ENCODE measurements at regions not wholly inside any gene's neighbourhood (a gene's known extent, or its start where the extent isn't known, plus 50 kb on each side); places are given as distances from the start of the nearest gene placed in this dataset.

- TF ChIP-seq SAFB (IDR thresholded peaks at IDR 0.05; ENCODE audit: borderline replicate concordance, low read depth, low read length): no peak
- no peak for TF ChIP-seq ZNF707 (CRISPR knock-in tag; conservative IDR thresholded peaks at IDR 0.05)
- no peak for TF ChIP-seq MLX (CRISPR knock-in tag; conservative IDR thresholded peaks at IDR 0.05)
- TF ChIP-seq BCOR (IDR thresholded peaks at IDR 0.05): no peak
- no peak for TF ChIP-seq CLOCK (CRISPR knock-in tag; IDR thresholded peaks at IDR 0.05; ENCODE audit: borderline replicate concordance)
- no peak for TF ChIP-seq RFX5 (IDR thresholded peaks at IDR 0.05; ENCODE audit: low read depth, low read length)
- TF ChIP-seq ZBTB2 (IDR thresholded peaks at IDR 0.05): no peak
- DNase-seq (ENCODE audit: extremely low read depth in 1 of 4, low spot score in 3 of 4) (no peak), ATAC-seq (no peak), FAIRE-seq (no peak)
- no peaks in the 10 kb centered on the region for H3K79me2 ChIP-seq (ENCODE audit: control insufficient read depth, insufficient read depth, low read length)
- H4K20me1 ChIP-seq (replicated peaks; ENCODE audit: control insufficient read depth, insufficient read depth, low read length): no peaks in the 10 kb centered on the region
- intact Hi-C loops (cut with micrococcal nuclease): no loop called here
- CTCF ChIA-PET (ENCODE audit: low intra/inter-chr PET ratio): interaction anchor here (1.0 kb wide), 1 partner anchor 445 kb away, joined by 4 read pairs; no protein-coding TSS in a partner anchor
- H2AFZ ChIP-seq (ENCODE audit: low read depth, low read length): no peak overlapping the region
- H3K27ac ChIP-seq (ENCODE audit: extremely low read depth, low read depth, low read length): no peak overlapping the region
- in situ Hi-C loops (cut with MboI): no loop called here
- H3K4me2 ChIP-seq (ENCODE audit: insufficient read depth, low read length): no peak overlapping the region
- POLR2A ChIA-PET: no interaction called here
- no peaks in the 10 kb centered on the region for H3K4me1 ChIP-seq (replicated peaks in 1 of 2; ENCODE audit: control insufficient read depth in 2 of 2, insufficient read depth in 2 of 2, low read length in 2 of 2)
- H3K4me3 ChIP-seq: no peak overlapping the region
- no peaks in the 10 kb centered on the region for H3K9me3 ChIP-seq (replicated peaks; ENCODE audit: control insufficient read depth, insufficient read depth, low read depth, low read length)
- no peak overlapping the region for H3K9ac ChIP-seq (ENCODE audit: insufficient read depth in 1 of 2, low read depth in 2 of 2, low read length in 2 of 2)
- H3K36me3 ChIP-seq (ENCODE audit: control insufficient read depth, insufficient read depth, low read length): no peaks in the 10 kb centered on the region
- no peaks in the 10 kb centered on the region for H3K27me3 ChIP-seq (ENCODE audit: control insufficient read depth in 2 of 2, insufficient read depth in 2 of 2, low read length in 2 of 2)
- H3K9me1 ChIP-seq (ENCODE audit: control insufficient read depth, insufficient read depth, low read length): no peaks in the 10 kb centered on the region
- 0% methylated on average over 6 of the region's 7 CpGs for WGBS (ENCODE audit: insufficient coverage, low coverage, missing lambda C conversion rate)
- BruUV-seq (replicated peaks): no TSS peak
These were observed 150.3 kb upstream of the SNX19 start for GRCh38 chr11:131066551-131066950.

All from K562 (cell line).